Smooth muscle cell (in vitro differentiated cells): ENCODE measurements at regions not wholly inside any gene's neighbourhood (a gene's known extent, or its start where the extent isn't known, plus 50 kb on each side); places are given as distances from the start of the nearest gene placed in this dataset.

Experiments used
- DNase-seq: peaks from one replicate; lab custom pipeline; 2025; ENCODE audit not compliant: unreplicated experiment; lab: John Stamatoyannopoulos, UW
- H2AFZ ChIP-seq: fragments of 200-600 bp; sonication (generic); 2 replicates; pipeline ENCODE4 v1.6.0; 2016; ENCODE audit warnings: antibody characterized with exemption, low read depth, mild to moderate bottlenecking
- H3F3A ChIP-seq: fragments of 200-600 bp; sonication (generic); 2 replicates; pipeline ENCODE4 v1.6.0; 2017; ENCODE audit warnings: antibody characterized with exemption, low read depth
- H3K27ac ChIP-seq: fragments of 200-600 bp; sonication (generic); 2 replicates; pipeline ENCODE4 v1.5.1; 2016; ENCODE audit warnings: low read depth, mild to moderate bottlenecking
- H3K27me3 ChIP-seq: fragments of 200-600 bp; sonication (generic); 2 replicates; pipeline ENCODE4 v1.6.1; 2016; ENCODE audit warnings: low read depth, mild to moderate bottlenecking
- H3K36me3 ChIP-seq: fragments of 200-600 bp; sonication (generic); 2 replicates; pipeline ENCODE4 v1.5.1; 2016; ENCODE audit warnings: low read depth
- H3K4me1 ChIP-seq: fragments of 200-600 bp; sonication (generic); 2 replicates; pipeline ENCODE4 v1.5.1; 2016; ENCODE audit warnings: low read depth
- H3K4me2 ChIP-seq: fragments of 200-600 bp; sonication (generic); 2 replicates; pipeline ENCODE4 v1.6.0; 2016; ENCODE audit warnings: mild to moderate bottlenecking
- H3K4me3 ChIP-seq: fragments of 200-600 bp; sonication (generic); 2 replicates; pipeline ENCODE4 v1.5.1; 2016; ENCODE audit warnings: mild to moderate bottlenecking
- H3K79me2 ChIP-seq: fragments of 200-600 bp; sonication (generic); 2 replicates; pipeline ENCODE4 v1.6.0; 2016; ENCODE audit warnings: low read depth, mild to moderate bottlenecking
- H3K9ac ChIP-seq: fragments of 200-600 bp; sonication (generic); 2 replicates; pipeline ENCODE4 v1.6.0; 2016; ENCODE audit warnings: low read depth
- H3K9me3 ChIP-seq: fragments of 200-600 bp; sonication (generic); replicated peaks from 2 replicates; pipeline ENCODE4 v1.5.1; 2016; ENCODE audit warnings: low read depth
- H4K20me1 ChIP-seq: fragments of 200-600 bp; sonication (generic); 2 replicates; pipeline ENCODE4 v1.6.0; 2016; ENCODE audit warnings: low read depth
- WGBS: methylation state at CpG from one replicate; pipeline ENCODE4 v1.1.7; 2016; ENCODE audit warnings: low lambda C conversion rate; 5-methylcytosine and 5-hydroxymethylcytosine counted together
- TF ChIP-seq, protein P1 (sequence below): fragments of 200-600 bp; sonication (generic); IDR thresholded peaks from 2 replicates; pipeline ENCODE4 v1.5.1; 2017; ENCODE audit warnings: borderline replicate concordance, mild to moderate bottlenecking, antibody characterized with exemption; ENCODE audit not compliant: insufficient read depth, poor library complexity, severe bottlenecking

DNA sequence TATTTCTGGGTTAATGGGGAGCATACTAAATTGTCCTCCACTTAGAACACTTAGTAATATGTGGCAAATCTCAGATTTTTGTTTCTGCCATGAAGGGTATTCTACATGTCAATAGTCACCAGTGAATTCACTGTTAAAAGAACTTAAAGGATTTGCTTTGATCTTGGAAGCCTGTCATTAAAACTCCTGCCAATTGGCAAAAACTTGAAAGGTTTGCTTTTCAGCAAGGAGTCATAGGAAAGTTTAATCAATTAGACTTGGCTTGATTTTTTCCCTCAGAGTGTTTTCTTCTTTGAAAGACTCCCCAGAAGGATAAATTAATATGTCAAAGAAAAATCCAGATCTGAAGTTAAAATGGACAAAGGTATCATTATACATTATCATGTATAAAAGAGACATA, 671.9 kb upstream of the PKDCC start:
- Histone ChIP-seq H3K4me3 (no peak overlapping the region), H3K4me1 (no peaks in the 10 kb centered on the region), H4K20me1 (no peaks in the 10 kb centered on the region), H3K79me2 (no peaks in the 10 kb centered on the region), H3F3A (no peaks in the 10 kb centered on the region), H2AFZ (no peak overlapping the region), H3K36me3 (no peaks in the 10 kb centered on the region), H3K4me2 (no peak overlapping the region), H3K9me3 (no peaks in the 10 kb centered on the region), H3K27ac (no peak overlapping the region), H3K9ac (no peak overlapping the region), H3K27me3 (no peaks in the 10 kb centered on the region)
- TF ChIP-seq, protein P1, sequence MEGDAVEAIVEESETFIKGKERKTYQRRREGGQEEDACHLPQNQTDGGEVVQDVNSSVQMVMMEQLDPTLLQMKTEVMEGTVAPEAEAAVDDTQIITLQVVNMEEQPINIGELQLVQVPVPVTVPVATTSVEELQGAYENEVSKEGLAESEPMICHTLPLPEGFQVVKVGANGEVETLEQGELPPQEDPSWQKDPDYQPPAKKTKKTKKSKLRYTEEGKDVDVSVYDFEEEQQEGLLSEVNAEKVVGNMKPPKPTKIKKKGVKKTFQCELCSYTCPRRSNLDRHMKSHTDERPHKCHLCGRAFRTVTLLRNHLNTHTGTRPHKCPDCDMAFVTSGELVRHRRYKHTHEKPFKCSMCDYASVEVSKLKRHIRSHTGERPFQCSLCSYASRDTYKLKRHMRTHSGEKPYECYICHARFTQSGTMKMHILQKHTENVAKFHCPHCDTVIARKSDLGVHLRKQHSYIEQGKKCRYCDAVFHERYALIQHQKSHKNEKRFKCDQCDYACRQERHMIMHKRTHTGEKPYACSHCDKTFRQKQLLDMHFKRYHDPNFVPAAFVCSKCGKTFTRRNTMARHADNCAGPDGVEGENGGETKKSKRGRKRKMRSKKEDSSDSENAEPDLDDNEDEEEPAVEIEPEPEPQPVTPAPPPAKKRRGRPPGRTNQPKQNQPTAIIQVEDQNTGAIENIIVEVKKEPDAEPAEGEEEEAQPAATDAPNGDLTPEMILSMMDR: no peak
- no peak for DNase-seq

DNA sequence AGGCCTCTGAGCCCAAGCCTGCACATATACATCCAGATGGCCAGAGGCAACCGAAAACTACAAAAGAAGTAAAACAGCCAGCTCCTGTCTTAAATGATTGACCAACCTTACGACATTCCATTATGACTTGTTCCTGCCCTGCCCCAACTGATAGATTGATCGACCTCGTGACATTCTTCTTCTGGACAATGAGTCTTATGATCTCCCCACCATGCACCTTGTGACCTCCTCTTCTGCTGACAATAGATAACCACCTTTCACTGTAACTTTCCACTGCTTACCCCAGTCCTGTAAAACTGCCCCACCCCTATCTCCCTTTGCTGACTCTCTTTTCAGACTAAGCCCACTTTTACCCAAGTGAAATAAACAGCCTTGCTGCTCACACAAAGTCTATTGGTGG, 670.0 kb upstream of the PKDCC start:
- no peak for DNase-seq
- Histone ChIP-seq H3K9me3 (no peaks in the 10 kb centered on the region), H3K4me1 (no peaks in the 10 kb centered on the region), H3K9ac (no peak overlapping the region), H3F3A (no peaks in the 10 kb centered on the region), H3K4me2 (no peak overlapping the region), H3K4me3 (no peak overlapping the region), H3K27me3 (no peaks in the 10 kb centered on the region), H4K20me1 (no peaks in the 10 kb centered on the region), H3K36me3 (no peaks in the 10 kb centered on the region), H3K27ac (no peak overlapping the region), H2AFZ (no peak overlapping the region), H3K79me2 (no peaks in the 10 kb centered on the region)
- 73% methylated on average over 4 of the region's 4 CpGs for WGBS
- TF ChIP-seq, protein P1: no peak

DNA sequence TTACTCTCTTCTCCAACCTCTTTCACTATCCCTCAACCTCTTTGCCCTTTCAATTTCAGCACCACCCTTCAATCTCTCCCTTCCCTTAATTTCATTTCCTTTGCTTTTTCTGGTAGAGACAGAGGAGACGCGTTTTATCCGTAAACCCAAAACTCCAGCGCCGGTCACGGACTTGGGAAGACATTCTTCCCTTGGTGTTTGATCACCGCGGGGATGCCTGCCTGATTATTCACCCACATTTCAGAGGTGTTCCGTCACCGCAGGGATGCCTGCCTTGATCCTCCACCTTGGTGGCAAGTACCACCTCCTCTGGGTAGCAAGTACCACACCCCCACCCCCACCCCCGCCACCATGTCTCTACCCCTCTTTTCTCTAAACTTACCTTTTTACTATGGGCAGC, 669.4 kb upstream of the PKDCC start:
- Histone ChIP-seq H3K27ac (no peak overlapping the region), H3K9me3 (no peaks in the 10 kb centered on the region), H3K4me3 (no peak overlapping the region), H3K36me3 (no peaks in the 10 kb centered on the region), H3K27me3 (no peaks in the 10 kb centered on the region), H3K4me1 (no peaks in the 10 kb centered on the region), H2AFZ (no peak overlapping the region), H3F3A (no peaks in the 10 kb centered on the region), H4K20me1 (no peaks in the 10 kb centered on the region), H3K9ac (no peak overlapping the region), H3K79me2 (no peaks in the 10 kb centered on the region), H3K4me2 (no peak overlapping the region)
- TF ChIP-seq, protein P1: no peak
- 94% methylated on average over 11 of the region's 11 CpGs for WGBS
- DNase-seq: no peak

DNA sequence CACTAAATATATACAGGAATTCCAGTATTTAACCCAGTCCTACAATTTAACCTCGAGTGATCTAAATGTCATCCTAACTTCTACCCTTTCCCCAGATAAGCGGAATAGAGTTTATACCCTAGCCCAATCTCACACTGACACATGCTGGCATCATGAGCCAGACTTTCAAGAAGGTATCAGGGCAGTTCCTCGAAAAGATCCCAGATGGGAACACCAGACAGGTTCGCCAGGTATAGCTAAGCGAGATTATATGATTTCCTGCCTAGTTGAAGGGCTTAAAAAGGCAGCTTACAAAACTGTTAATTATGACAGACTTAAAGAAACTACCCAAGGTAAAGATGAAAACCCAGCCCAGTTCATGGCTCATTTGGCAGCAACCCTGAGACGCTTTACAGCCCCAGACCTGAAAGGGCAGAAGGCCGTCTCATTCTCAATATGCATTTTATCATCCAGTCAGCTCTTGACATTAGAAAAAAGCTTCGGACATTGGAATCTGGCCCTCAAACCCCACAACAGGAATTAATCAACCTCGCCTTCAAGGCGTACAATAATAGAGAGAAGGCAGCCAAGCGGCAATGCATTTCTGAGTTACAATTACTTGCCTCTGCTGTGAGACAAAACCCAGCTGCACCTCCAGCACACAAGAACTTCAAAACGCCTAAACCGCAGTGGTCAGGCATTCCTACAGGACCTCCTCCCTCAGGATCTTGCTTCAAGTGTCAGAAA, 668.2 kb upstream of the PKDCC start:
- TF ChIP-seq, protein P1: no peak
- Histone ChIP-seq H3K27ac (no peak overlapping the region), H3K4me3 (no peak overlapping the region), H3K9me3 (no peaks in the 10 kb centered on the region), H3K4me1 (no peaks in the 10 kb centered on the region), H3K79me2 (no peaks in the 10 kb centered on the region), H3K4me2 (no peak overlapping the region), H3K9ac (no peak overlapping the region), H3K27me3 (no peaks in the 10 kb centered on the region), H3F3A (no peaks in the 10 kb centered on the region), H4K20me1 (no peaks in the 10 kb centered on the region), H2AFZ (no peak overlapping the region), H3K36me3 (no peaks in the 10 kb centered on the region)
- no peak for DNase-seq
- 78% methylated on average over 13 of the region's 13 CpGs for WGBS
